GM12872 (cell line): ENCODE measurements at regions not wholly inside any gene's neighbourhood (a gene's known extent, or its start where the extent isn't known, plus 50 kb on each side); places are given as distances from the start of the nearest gene placed in this dataset.

ENCODE experiments used
- CTCF ChIP-seq: IDR thresholded peaks from 3 replicates; pipeline ENCODE4 v1.5.1; 2011; ENCODE audit warnings: low read depth, mild to moderate bottlenecking, low read length, moderate library complexity; ENCODE audit not compliant: insufficient read depth

GRCh38 chr16:73252446-73252845 lies 204.5 kb upstream of the ZFHX3 start:
- TF ChIP-seq CTCF, result no peak

GRCh38 chr16:73251608-73252007 lies 203.7 kb upstream of the ZFHX3 start:
- no peak for TF ChIP-seq CTCF

- no peak for TF ChIP-seq CTCF
Measured at GRCh38 chr16:73248316-73248715, 200.4 kb upstream of the ZFHX3 start.

GRCh38 chr16:73240920-73241319 lies 193.0 kb upstream of the ZFHX3 start:
- TF ChIP-seq CTCF, result no peak

- TF ChIP-seq CTCF, result no peak
Measured at GRCh38 chr16:73237601-73238000, 189.7 kb upstream of the ZFHX3 start.

- no peak for TF ChIP-seq CTCF
Measured at GRCh38 chr16:73234496-73234895, 186.6 kb upstream of the ZFHX3 start.

GRCh38 chr16:73233846-73234424 lies 186.0 kb upstream of the ZFHX3 start:
- TF ChIP-seq CTCF, result no peak
